ENCODE measurements at regions not wholly inside any gene's neighbourhood (a gene's known extent, or its start where the extent isn't known, plus 50 kb on each side); places are given as distances from the start of the nearest gene placed in this dataset.

DNA sequence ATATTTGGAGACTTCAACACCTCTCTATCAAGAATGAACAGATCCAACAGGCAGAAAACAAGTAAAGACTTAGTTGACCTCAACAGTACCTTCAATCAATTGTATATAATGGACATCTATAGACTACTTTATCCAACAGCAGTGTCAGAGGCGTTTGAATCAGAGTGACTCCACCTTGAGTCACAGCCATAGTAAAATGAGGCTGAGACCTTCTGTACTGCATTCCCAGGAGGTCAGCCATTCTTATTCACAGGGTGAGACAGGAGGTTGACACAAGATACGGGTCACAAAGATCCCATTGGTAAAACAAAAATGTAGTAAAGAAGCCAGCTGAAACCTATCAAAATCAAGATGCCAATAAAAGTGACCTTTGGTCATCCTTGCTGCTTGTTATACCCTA lies 299.8 kb downstream of the CNTN3 start:
- H3K27me3 ChIP-seq (ENCODE audit: control insufficient read depth in 4 of 4, insufficient read depth in 4 of 4, low read length in 3 of 4) = no peaks in the 10 kb centered on the region
- H3K27ac ChIP-seq (ENCODE audit: low read depth in 1 of 2, low read length in 2 of 2) = no peak overlapping the region
- TF ChIP-seq, protein P1, sequence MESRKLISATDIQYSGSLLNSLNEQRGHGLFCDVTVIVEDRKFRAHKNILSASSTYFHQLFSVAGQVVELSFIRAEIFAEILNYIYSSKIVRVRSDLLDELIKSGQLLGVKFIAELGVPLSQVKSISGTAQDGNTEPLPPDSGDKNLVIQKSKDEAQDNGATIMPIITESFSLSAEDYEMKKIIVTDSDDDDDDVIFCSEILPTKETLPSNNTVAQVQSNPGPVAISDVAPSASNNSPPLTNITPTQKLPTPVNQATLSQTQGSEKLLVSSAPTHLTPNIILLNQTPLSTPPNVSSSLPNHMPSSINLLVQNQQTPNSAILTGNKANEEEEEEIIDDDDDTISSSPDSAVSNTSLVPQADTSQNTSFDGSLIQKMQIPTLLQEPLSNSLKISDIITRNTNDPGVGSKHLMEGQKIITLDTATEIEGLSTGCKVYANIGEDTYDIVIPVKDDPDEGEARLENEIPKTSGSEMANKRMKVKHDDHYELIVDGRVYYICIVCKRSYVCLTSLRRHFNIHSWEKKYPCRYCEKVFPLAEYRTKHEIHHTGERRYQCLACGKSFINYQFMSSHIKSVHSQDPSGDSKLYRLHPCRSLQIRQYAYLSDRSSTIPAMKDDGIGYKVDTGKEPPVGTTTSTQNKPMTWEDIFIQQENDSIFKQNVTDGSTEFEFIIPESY (IDR thresholded peaks at IDR 0.05) = no peak
- TF ChIP-seq, protein P2, sequence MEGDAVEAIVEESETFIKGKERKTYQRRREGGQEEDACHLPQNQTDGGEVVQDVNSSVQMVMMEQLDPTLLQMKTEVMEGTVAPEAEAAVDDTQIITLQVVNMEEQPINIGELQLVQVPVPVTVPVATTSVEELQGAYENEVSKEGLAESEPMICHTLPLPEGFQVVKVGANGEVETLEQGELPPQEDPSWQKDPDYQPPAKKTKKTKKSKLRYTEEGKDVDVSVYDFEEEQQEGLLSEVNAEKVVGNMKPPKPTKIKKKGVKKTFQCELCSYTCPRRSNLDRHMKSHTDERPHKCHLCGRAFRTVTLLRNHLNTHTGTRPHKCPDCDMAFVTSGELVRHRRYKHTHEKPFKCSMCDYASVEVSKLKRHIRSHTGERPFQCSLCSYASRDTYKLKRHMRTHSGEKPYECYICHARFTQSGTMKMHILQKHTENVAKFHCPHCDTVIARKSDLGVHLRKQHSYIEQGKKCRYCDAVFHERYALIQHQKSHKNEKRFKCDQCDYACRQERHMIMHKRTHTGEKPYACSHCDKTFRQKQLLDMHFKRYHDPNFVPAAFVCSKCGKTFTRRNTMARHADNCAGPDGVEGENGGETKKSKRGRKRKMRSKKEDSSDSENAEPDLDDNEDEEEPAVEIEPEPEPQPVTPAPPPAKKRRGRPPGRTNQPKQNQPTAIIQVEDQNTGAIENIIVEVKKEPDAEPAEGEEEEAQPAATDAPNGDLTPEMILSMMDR (IDR thresholded peaks at IDR 0.05; ENCODE audit: low read depth, low read length, missing input control) = no peak
- no peak for TF ChIP-seq FOXA1 (IDR thresholded peaks at IDR 0.05)
- no peak for TF ChIP-seq EGR1 (IDR thresholded peaks at IDR 0.05; ENCODE audit: low read depth in 2 of 2)
- no peak for TF ChIP-seq NR2F2 (IDR thresholded peaks at IDR 0.05)
- TF ChIP-seq FOXA2 (IDR thresholded peaks at IDR 0.05) = no peak
- TF ChIP-seq GABPA (IDR thresholded peaks at IDR 0.05 in 1 of 2, conservative IDR thresholded peaks at IDR 0.05 in 1 of 2) = no peak
- TF ChIP-seq HNF4A (conservative IDR thresholded peaks at IDR 0.05) = no peak
- TF ChIP-seq, protein P3, sequence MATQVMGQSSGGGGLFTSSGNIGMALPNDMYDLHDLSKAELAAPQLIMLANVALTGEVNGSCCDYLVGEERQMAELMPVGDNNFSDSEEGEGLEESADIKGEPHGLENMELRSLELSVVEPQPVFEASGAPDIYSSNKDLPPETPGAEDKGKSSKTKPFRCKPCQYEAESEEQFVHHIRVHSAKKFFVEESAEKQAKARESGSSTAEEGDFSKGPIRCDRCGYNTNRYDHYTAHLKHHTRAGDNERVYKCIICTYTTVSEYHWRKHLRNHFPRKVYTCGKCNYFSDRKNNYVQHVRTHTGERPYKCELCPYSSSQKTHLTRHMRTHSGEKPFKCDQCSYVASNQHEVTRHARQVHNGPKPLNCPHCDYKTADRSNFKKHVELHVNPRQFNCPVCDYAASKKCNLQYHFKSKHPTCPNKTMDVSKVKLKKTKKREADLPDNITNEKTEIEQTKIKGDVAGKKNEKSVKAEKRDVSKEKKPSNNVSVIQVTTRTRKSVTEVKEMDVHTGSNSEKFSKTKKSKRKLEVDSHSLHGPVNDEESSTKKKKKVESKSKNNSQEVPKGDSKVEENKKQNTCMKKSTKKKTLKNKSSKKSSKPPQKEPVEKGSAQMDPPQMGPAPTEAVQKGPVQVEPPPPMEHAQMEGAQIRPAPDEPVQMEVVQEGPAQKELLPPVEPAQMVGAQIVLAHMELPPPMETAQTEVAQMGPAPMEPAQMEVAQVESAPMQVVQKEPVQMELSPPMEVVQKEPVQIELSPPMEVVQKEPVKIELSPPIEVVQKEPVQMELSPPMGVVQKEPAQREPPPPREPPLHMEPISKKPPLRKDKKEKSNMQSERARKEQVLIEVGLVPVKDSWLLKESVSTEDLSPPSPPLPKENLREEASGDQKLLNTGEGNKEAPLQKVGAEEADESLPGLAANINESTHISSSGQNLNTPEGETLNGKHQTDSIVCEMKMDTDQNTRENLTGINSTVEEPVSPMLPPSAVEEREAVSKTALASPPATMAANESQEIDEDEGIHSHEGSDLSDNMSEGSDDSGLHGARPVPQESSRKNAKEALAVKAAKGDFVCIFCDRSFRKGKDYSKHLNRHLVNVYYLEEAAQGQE (IDR thresholded peaks at IDR 0.05) = no peak
- no peak for TF ChIP-seq HNF4G (IDR thresholded peaks at IDR 0.05)
- no peak for TF ChIP-seq JUND (IDR thresholded peaks at IDR 0.05)
- no peak for TF ChIP-seq RXRA (IDR thresholded peaks at IDR 0.05)
- TF ChIP-seq, protein P4, sequence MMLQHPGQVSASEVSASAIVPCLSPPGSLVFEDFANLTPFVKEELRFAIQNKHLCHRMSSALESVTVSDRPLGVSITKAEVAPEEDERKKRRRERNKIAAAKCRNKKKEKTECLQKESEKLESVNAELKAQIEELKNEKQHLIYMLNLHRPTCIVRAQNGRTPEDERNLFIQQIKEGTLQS (IDR thresholded peaks at IDR 0.05) = no peak
- TF ChIP-seq, protein P5, sequence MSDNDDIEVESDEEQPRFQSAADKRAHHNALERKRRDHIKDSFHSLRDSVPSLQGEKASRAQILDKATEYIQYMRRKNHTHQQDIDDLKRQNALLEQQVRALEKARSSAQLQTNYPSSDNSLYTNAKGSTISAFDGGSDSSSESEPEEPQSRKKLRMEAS (IDR thresholded peaks at IDR 0.05) = no peak
- DNase-seq (ENCODE audit: low spot score) = no peak
- no peak overlapping the region for H3K4me3 ChIP-seq (ENCODE audit: low read depth in 1 of 3, low read length in 3 of 3)
- H3K9me3 ChIP-seq (ENCODE audit: control insufficient read depth in 4 of 4, low read length in 3 of 4) = no peaks in the 10 kb centered on the region
- H3K4me1 ChIP-seq (ENCODE audit: control insufficient read depth in 4 of 4, insufficient read depth in 4 of 4, low read length in 3 of 4) = no peaks in the 10 kb centered on the region
- no peak overlapping the region for H3K9ac ChIP-seq (ENCODE audit: low read depth in 1 of 2, low read length in 2 of 2)
- 84% methylated on average over 2 of the region's 2 CpGs for WGBS
- H3K36me3 ChIP-seq (ENCODE audit: control insufficient read depth in 4 of 4, insufficient read depth in 3 of 4, low read depth in 1 of 4, low read length in 3 of 4) = no peaks in the 10 kb centered on the region

DNA sequence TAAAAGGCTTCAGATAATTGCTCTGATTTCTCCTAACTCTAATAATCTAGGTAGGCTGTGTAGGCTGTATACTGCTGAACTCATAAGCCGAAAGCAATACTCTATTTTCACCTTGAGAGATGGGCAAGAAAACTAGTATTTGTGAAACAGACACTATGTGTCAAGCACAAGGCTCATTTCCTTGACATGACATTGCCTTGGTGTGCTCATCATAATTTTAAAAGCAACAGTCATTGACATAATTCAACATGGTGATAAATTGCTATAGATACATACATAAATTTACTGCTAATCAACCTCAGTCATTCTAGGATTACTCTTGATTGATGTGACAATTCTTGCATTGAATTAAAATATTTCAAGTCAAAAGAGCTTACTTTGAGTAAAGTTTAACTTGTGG lies 304.7 kb downstream of the CNTN3 start:
- H3K9ac ChIP-seq (ENCODE audit: low read depth in 1 of 2, low read length in 2 of 2) = no peak overlapping the region
- 91% methylated on average over 1 of the region's 1 CpG for WGBS
- no peaks in the 10 kb centered on the region for H3K9me3 ChIP-seq (ENCODE audit: control insufficient read depth in 4 of 4, low read length in 3 of 4)
- no peak for TF ChIP-seq RXRA (IDR thresholded peaks at IDR 0.05)
- TF ChIP-seq, protein P1 (IDR thresholded peaks at IDR 0.05) = no peak
- no peak for TF ChIP-seq EGR1 (IDR thresholded peaks at IDR 0.05; ENCODE audit: low read depth in 2 of 2)
- no peak for TF ChIP-seq HNF4A (conservative IDR thresholded peaks at IDR 0.05)
- TF ChIP-seq HNF4G (IDR thresholded peaks at IDR 0.05) = no peak
- no peak for TF ChIP-seq RAD21 (IDR thresholded peaks at IDR 0.05)
- no peak for TF ChIP-seq TAF1 (conservative IDR thresholded peaks at IDR 0.05)
- TF ChIP-seq, protein P4 (IDR thresholded peaks at IDR 0.05) = no peak
- no peak for TF ChIP-seq GABPA (IDR thresholded peaks at IDR 0.05 in 1 of 2, conservative IDR thresholded peaks at IDR 0.05 in 1 of 2)
- no peak for TF ChIP-seq YY1 (IDR thresholded peaks at IDR 0.05)
- TF ChIP-seq NR2F2 (IDR thresholded peaks at IDR 0.05) = no peak
- TF ChIP-seq, protein P2 (IDR thresholded peaks at IDR 0.05; ENCODE audit: low read depth, low read length, missing input control) = no peak
- no peak for TF ChIP-seq FOXA1 (IDR thresholded peaks at IDR 0.05)
- TF ChIP-seq FOXA2 (IDR thresholded peaks at IDR 0.05) = no peak
- no peak for TF ChIP-seq JUND (IDR thresholded peaks at IDR 0.05)
- TF ChIP-seq, protein P5 (IDR thresholded peaks at IDR 0.05) = no peak
- TF ChIP-seq SP1 (IDR thresholded peaks at IDR 0.05) = no peak

More for the DNA sequence above, 304.7 kb downstream of the CNTN3 start:
- Histone ChIP-seq H3K27ac (ENCODE audit: low read depth in 1 of 2, low read length in 2 of 2) (no peak overlapping the region), H3K4me1 (ENCODE audit: control insufficient read depth in 4 of 4, insufficient read depth in 4 of 4, low read length in 3 of 4) (no peaks in the 10 kb centered on the region), H3K27me3 (ENCODE audit: control insufficient read depth in 4 of 4, insufficient read depth in 4 of 4, low read length in 3 of 4) (no peaks in the 10 kb centered on the region), H3K4me3 (ENCODE audit: low read depth in 1 of 3, low read length in 3 of 3) (no peak overlapping the region), H3K36me3 (ENCODE audit: control insufficient read depth in 4 of 4, insufficient read depth in 3 of 4, low read depth in 1 of 4, low read length in 3 of 4) (no peaks in the 10 kb centered on the region)
- no peak for DNase-seq (ENCODE audit: low spot score)
